B cell (primary cell): ENCODE measurements at regions not wholly inside any gene's neighbourhood (a gene's known extent, or its start where the extent isn't known, plus 50 kb on each side); places are given as distances from the start of the nearest gene placed in this dataset.

ENCODE experiments used
- ATAC-seq: fragments of 200-7000 bp; cut with Tn5 transposase; one replicate; pipeline ENCODE4 v1.10.0; 2021; ENCODE audit warnings: low read depth, mild to moderate bottlenecking, moderate number of reproducible peaks, moderate library complexity
- CTCF ChIA-PET: fragments of 350-600 bp; sonication (Branson Sonifier 250); formaldehyde crosslinking; loops from one replicate; lab custom pipeline; 2021; ENCODE audit warnings: antibody characterized with exemption, inconsistent platforms; lab: Charles Lee
- POLR2A ChIA-PET: fragments of 350-600 bp; sonication (Branson Sonifier 250); formaldehyde crosslinking; loops from one replicate; lab custom pipeline; 2021; ENCODE audit warnings: antibody characterized with exemption; lab: Charles Lee
- DNase-seq: peaks from one replicate; pipeline ENCODE4 v3.0.0; 2013
- H2AFZ ChIP-seq: 2 replicates; pipeline ENCODE4 v1.6.1; 2012; ENCODE audit warnings: mild to moderate bottlenecking, low read depth, low read length; ENCODE audit not compliant: insufficient read depth, poor library complexity, severe bottlenecking
- H3K27ac ChIP-seq, 2 donors: 1 replicate in 1 of 2; 2 replicates in 1 of 2; pipeline ENCODE4 v1.5.1; 2012 to 2013; ENCODE audit warnings: low read length in 2 of 2, mild to moderate bottlenecking in 2 of 2, moderate library complexity in 1 of 2
- H3K27me3 ChIP-seq, 4 experiments: fragments of 200-600 bp in 1 of 4; sonication (generic) in 1 of 4; replicated peaks in 1 of 4; 1 replicate in 2 of 4; 2 replicates in 2 of 4; pipeline versions ENCODE4 v1.6.1 to v1.7.0; 2013 to 2016; ENCODE audit warnings: low read length in 3 of 4, mild to moderate bottlenecking in 2 of 4, mixed read lengths in 1 of 4, moderate library complexity in 1 of 4; ENCODE audit not compliant: insufficient read depth in 4 of 4, control insufficient read depth in 3 of 4; ENCODE audit errors: control extremely low read depth in 1 of 4
- H3K36me3 ChIP-seq, 2 experiments: replicated peaks in 1 of 2; 1 replicate in 1 of 2; 2 replicates in 1 of 2; pipeline versions ENCODE4 v1.6.1 to v1.7.1; 2013; ENCODE audit warnings: low read length in 1 of 2; ENCODE audit not compliant: insufficient read depth in 2 of 2, control insufficient read depth in 1 of 2; ENCODE audit errors: control extremely low read depth in 1 of 2, extremely low read depth in 1 of 2
- H3K4me1 ChIP-seq, 2 donors: fragments of 200-600 bp in 1 of 2; sonication (generic) in 1 of 2; 1 replicate in 1 of 2; 2 replicates in 1 of 2; pipeline versions ENCODE4 v1.5.1 to v1.6.1; 2013 to 2017; ENCODE audit warnings: low read length in 2 of 2; ENCODE audit not compliant: control insufficient read depth in 2 of 2, insufficient read depth in 2 of 2
- H3K4me2 ChIP-seq: replicated peaks from 2 replicates; pipeline ENCODE3; 2012; ENCODE audit warnings: mild to moderate bottlenecking, low read depth, low read length; ENCODE audit not compliant: poor library complexity, severe bottlenecking
- H3K4me3 ChIP-seq, 5 experiments: fragments of 200-600 bp in 1 of 5; sonication (generic) in 1 of 5; 1 replicate in 3 of 5; 2 replicates in 2 of 5; pipeline versions ENCODE4 v1.5.1 to v1.7.0; 2011 to 2016; ENCODE audit warnings: low read length in 4 of 5, mild to moderate bottlenecking in 4 of 5, low read depth in 2 of 5, control low read depth in 1 of 5, moderate library complexity in 1 of 5; ENCODE audit not compliant: insufficient read depth in 1 of 5; ENCODE audit errors: control extremely low read depth in 1 of 5, extremely low read depth in 1 of 5
- H3K79me2 ChIP-seq: fragments of 200-600 bp; sonication (generic); one replicate; pipeline ENCODE4 v1.6.0; 2016; ENCODE audit warnings: low read length; ENCODE audit not compliant: control insufficient read depth, insufficient read depth
- H3K9ac ChIP-seq: fragments of 200-600 bp; sonication (generic); 2 replicates; pipeline ENCODE4 v1.6.1; 2017; ENCODE audit warnings: mild to moderate bottlenecking, low read length, moderate library complexity
- H3K9me3 ChIP-seq, 3 donors: one replicate each; pipeline versions ENCODE4 v1.6.1 to v1.7.1; 2013; ENCODE audit warnings: low read length in 2 of 3; ENCODE audit not compliant: control insufficient read depth in 2 of 3, insufficient read depth in 1 of 3; ENCODE audit errors: control extremely low read depth in 1 of 3
- H4K20me1 ChIP-seq: 2 replicates; pipeline ENCODE4 v1.6.0; 2012; ENCODE audit warnings: mild to moderate bottlenecking, low read length; ENCODE audit not compliant: insufficient read depth, control insufficient read depth, poor library complexity, severe bottlenecking
- H3K27ac Mint-ChIP-seq: one replicate; pipeline ENCODE4 v1.8.0; 2021; ENCODE audit warnings: mixed read lengths
- H3K27me3 Mint-ChIP-seq: one replicate; pipeline ENCODE4 v1.8.0; 2021; ENCODE audit warnings: mixed read lengths
- H3K4me1 Mint-ChIP-seq: one replicate; pipeline ENCODE4 v1.8.0; 2021; ENCODE audit warnings: mixed read lengths
- H3K4me3 Mint-ChIP-seq: one replicate; pipeline ENCODE4 v1.8.0; 2021; ENCODE audit warnings: mixed read lengths
- H3K9me3 Mint-ChIP-seq: one replicate; pipeline ENCODE4 v1.8.0; 2022; ENCODE audit warnings: mixed read lengths; ENCODE audit not compliant: insufficient read depth
- CTCF ChIP-seq: fragments of 200-600 bp; IDR thresholded peaks from one replicate; pipeline ENCODE4 v1.8.0; 2022; ENCODE audit warnings: antibody characterized with exemption, mild to moderate bottlenecking
- EZH2 ChIP-seq: IDR thresholded peaks from 2 replicates; pipeline ENCODE4 v1.6.1; 2012; ENCODE audit warnings: borderline replicate concordance, low read depth, mild to moderate bottlenecking, moderate library complexity, low read length; ENCODE audit not compliant: insufficient read depth, poor library complexity, severe bottlenecking
- WGBS: methylation state at CpG from one replicate; pipeline ENCODE4 v1.1.5; 2013; ENCODE audit warnings: missing lambda C conversion rate; ENCODE audit not compliant: insufficient coverage; 5-methylcytosine and 5-hydroxymethylcytosine counted together
- intact Hi-C: fragments of 100-400 bp; cut with micrococcal nuclease; formaldehyde crosslinking; loops from one replicate; pipeline ENCODE4 v1.10.0; 2022

GRCh38 chr2:239678666-239679296, 278.0 kb upstream of the HDAC4 start:
- no peak for TF ChIP-seq CTCF
- TF ChIP-seq EZH2: no peak
- no peaks in the 10 kb centered on the region for H3K79me2 ChIP-seq
- peaks cover 7% of the 10 kb centered on the region for H3K9me3 Mint-ChIP-seq
- H3K4me2 ChIP-seq: no peak overlapping the region
- H3K27ac ChIP-seq: no peak overlapping the region
- POLR2A ChIA-PET: no interaction called here
- no peaks in the 10 kb centered on the region for H3K36me3 ChIP-seq
- 98% methylated on average over 22 of the region's 22 CpGs for WGBS
- no peak overlapping the region for H3K4me3 Mint-ChIP-seq
- H3K27me3 ChIP-seq: no peaks in the 10 kb centered on the region
- H4K20me1 ChIP-seq: no peaks in the 10 kb centered on the region
- H3K9ac ChIP-seq: no peak overlapping the region
- intact Hi-C loops: no loop called here
- no peak for DNase-seq
- no peak overlapping the region for H3K27ac Mint-ChIP-seq
- peaks cover 0 to 3% (median 0%) of the 10 kb centered on the region in 3 donors for H3K9me3 ChIP-seq
- ATAC-seq: no peak
- CTCF ChIA-PET: no interaction called here
- H2AFZ ChIP-seq: no peak overlapping the region
- H3K27me3 Mint-ChIP-seq: peaks cover 10% of the 10 kb centered on the region
- H3K4me1 Mint-ChIP-seq: no peaks in the 10 kb centered on the region
- no peak overlapping the region for H3K4me3 ChIP-seq
- no peaks in the 10 kb centered on the region for H3K4me1 ChIP-seq

GRCh38 chr2:239678186-239678490, 277.3 kb upstream of the HDAC4 start:
- Histone ChIP-seq H3K9ac (no peak overlapping the region), H3K79me2 (no peaks in the 10 kb centered on the region), H3K36me3 (no peaks in the 10 kb centered on the region), H3K9me3 (peaks cover 0 to 2% (median 0%) of the 10 kb centered on the region in 3 donors), H2AFZ (no peak overlapping the region), H3K27ac (no peak overlapping the region), H3K27me3 (no peaks in the 10 kb centered on the region), H3K4me1 (no peaks in the 10 kb centered on the region), H3K4me3 (no peak overlapping the region), H3K4me2 (no peak overlapping the region), H4K20me1 (no peaks in the 10 kb centered on the region)
- 93% methylated on average over 6 of the region's 8 CpGs for WGBS
- POLR2A ChIA-PET: no interaction called here
- no peaks in the 10 kb centered on the region for H3K4me1 Mint-ChIP-seq
- no peak overlapping the region for H3K4me3 Mint-ChIP-seq
- peaks cover 7% of the 10 kb centered on the region for H3K9me3 Mint-ChIP-seq
- CTCF ChIA-PET: no interaction called here
- TF ChIP-seq CTCF: no peak
- no peak for TF ChIP-seq EZH2
- ATAC-seq (no peak), DNase-seq (no peak)
- intact Hi-C loops: no loop called here
- H3K27ac Mint-ChIP-seq: no peak overlapping the region
- peaks cover 10% of the 10 kb centered on the region for H3K27me3 Mint-ChIP-seq
